GM21786 (cell line): ENCODE measurements at regions not wholly inside any gene's neighbourhood (a gene's known extent, or its start where the extent isn't known, plus 50 kb on each side); places are given as distances from the start of the nearest gene placed in this dataset.
"Not testable (repeated sequence)": the region's sequence is repeated elsewhere in the genome, so short reads cannot be mapped to it uniquely, and the experiment has no call there.

Source experiments
- ATAC-seq: cut with Tn5 transposase; IDR thresholded peaks from one replicate; pipeline ENCODE4 v1.9.1; 2021; ENCODE audit not compliant: unreplicated experiment

- no peak for ATAC-seq
These were observed 532.7 kb upstream of the FSHR start for GRCh38 chr2:49686897-49687442.

GRCh38 chr2:49686291-49686690 lies 532.0 kb upstream of the FSHR start:
- no peak for ATAC-seq

GRCh38 chr2:49677227-49677626 lies 522.9 kb upstream of the FSHR start:
- no peak for ATAC-seq

DNA sequence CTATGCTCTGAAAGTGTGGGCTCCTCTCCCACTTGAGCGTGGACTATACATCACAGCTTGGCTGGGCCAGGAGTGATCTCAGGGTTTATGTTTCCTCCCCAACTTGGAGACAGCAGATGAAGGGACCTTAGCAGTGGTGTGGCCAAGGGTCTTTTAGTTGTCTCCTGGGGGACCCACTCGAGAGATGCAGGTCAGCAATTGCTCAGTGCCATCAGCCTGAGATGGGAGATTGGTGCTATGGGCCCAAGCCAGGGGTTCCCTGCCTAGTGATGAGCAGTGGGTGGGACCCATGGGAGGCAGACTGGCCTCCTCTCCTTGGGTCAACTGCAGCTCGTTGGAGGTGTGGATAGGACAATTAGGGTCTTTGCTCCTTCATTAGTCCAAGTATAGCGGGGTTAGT lies 510.5 kb upstream of the FSHR start:
- ATAC-seq, result no peak

DNA sequence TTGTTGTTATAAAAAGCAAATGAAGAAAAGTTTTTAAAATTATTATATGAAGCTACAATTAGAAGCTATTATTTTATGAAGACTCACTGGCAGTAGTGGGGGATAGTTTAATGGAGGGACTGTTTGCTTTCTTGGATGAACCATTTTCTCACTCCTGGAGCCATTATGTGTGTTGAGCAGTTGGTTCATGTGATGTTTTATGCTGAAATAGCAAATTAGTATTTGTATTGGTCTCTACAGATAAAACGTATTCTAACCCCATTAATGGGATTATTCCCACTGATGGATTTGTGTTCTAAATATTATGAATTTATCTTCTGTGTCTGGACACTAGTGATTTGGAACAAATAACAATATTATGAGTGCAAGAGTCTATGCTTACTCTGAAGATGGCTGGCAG lies 507.5 kb upstream of the FSHR start:
- no peak for ATAC-seq

DNA sequence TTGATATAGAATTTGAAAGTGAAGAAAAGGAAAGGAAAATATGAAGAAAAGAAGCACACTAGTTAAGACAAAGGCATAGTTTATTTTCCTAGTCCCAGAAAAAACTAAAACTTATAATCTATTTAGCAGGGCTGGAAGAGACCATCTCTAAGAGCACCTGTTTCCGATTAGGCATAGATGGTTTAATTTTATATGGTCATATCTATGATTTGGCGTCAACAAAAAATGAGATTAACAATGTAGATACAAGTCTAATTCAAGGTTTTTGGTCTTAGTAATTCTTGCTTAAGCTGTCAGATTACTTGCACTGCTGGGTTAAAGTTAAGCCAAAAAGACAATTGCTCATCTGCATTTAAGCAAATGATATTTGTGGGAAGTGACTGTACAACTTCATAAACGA lies 502.5 kb upstream of the FSHR start:
- no peak for ATAC-seq

- no peak for ATAC-seq
These were observed 488.8 kb upstream of the FSHR start for GRCh38 chr2:49643149-49643548.

- no peak for ATAC-seq
These were observed 486.3 kb upstream of the FSHR start for GRCh38 chr2:49640630-49641029.

DNA sequence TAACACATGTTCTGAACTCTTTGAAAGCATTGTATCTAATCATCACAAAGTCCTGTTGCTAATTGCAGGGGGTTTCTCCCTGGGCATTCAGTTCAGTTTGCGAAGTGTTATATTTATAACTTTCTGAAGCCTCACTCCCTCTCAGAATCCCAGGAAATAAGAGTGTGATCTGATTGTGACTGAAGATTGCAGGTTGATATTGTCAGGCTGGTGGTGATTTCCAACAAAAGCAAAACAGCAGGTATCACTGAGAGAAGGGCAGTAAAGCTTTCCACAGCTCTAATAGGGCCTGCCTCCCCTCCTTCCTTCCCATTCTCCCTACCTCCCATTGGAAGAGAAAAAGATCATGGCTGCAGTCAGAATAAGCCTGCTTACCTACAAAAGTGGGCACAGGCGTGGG lies 466.7 kb upstream of the FSHR start:
- ATAC-seq, result no peak

- ATAC-seq, result no peak
These were observed 465.5 kb upstream of the FSHR start for GRCh38 chr2:49619804-49620203.

DNA sequence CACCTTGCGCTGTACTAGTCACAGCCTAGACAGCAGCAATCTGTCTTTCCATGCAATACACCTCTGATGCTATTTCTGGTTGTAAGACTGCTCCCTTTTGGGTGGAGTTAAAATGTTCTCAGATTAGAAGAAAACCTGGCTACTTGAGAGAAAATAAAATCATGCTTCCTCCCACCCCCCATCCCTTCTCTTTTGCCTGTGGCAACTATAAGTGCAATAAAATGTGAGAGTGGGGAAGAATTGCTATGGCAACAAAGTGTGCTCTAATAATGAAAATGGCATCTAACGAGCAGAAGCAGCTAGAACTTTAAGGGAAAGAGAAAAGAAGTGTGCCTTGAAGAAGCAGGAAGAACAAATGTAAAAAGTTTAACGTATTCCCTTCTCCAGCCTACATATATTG lies 464.2 kb upstream of the FSHR start:
- ATAC-seq, result no peak

GRCh38 chr2:49616800-49617199 lies 462.5 kb upstream of the FSHR start:
- ATAC-seq, result peak; percentile 71

DNA sequence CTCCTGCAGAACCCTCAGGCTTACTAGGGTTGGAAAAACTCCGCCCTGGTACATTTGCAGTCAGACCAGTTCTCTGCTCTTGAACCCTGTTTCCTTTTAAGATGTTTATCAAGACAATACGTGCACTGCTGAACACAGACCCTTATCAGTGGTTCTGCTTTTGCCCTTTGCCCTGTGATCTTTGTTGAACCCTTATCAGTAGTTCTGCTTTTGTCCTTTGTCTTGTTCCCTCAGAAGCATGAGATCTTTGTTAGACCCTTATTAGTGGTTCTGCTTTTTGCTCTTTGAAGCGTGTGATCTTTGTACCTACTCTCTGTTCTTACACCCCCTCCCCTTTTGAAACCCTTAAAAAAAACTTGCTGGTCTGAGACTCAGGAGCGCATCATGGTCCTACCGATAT lies 457.5 kb upstream of the FSHR start:
- not testable (repeated sequence) for ATAC-seq

DNA sequence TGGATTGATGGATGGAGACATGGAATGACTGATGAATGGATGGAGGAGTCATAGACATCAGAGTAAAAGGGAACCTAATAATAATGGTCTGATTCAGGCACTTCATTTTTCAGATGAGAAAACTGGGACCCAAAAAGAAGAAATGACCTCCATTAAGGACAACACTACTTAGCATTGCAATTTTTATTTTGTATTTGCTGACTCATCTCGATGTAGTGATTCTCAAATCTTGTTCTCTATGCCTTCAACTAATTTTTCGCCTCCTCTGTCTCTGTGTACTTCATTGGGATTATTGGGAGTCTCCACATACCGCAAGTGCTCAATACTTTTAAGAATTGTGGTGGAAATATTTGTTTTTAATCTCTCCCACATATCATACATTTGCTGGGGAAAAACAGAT lies 446.2 kb upstream of the FSHR start:
- ATAC-seq, result no peak

GRCh38 chr2:49598231-49598630 lies 443.9 kb upstream of the FSHR start:
- ATAC-seq, result no peak

- ATAC-seq, result no peak
These were observed 431.6 kb upstream of the FSHR start for GRCh38 chr2:49585921-49586320.

DNA sequence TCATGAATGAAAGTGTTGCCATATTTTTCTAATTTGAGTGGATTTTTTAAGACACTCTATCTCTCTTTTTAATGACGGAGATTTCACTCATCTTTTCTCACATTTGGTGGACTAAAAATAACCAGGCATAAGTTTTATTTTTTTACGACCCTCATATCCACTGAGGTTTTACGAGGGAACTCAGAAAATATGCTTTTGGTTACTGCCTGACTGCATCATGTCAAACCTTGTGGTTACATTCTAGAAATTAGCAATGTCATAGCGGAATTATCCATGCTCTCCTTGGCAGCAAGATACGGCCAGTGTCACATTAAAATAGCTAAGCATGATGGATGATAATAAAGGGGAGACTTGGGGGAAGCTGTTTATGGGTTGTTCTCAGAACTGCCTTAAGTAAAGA lies 428.6 kb upstream of the FSHR start:
- no peak for ATAC-seq

GRCh38 chr2:49577041-49577440 lies 422.7 kb upstream of the FSHR start:
- no peak for ATAC-seq

- no peak for ATAC-seq
These were observed 414.9 kb upstream of the FSHR start for GRCh38 chr2:49569176-49569575.

DNA sequence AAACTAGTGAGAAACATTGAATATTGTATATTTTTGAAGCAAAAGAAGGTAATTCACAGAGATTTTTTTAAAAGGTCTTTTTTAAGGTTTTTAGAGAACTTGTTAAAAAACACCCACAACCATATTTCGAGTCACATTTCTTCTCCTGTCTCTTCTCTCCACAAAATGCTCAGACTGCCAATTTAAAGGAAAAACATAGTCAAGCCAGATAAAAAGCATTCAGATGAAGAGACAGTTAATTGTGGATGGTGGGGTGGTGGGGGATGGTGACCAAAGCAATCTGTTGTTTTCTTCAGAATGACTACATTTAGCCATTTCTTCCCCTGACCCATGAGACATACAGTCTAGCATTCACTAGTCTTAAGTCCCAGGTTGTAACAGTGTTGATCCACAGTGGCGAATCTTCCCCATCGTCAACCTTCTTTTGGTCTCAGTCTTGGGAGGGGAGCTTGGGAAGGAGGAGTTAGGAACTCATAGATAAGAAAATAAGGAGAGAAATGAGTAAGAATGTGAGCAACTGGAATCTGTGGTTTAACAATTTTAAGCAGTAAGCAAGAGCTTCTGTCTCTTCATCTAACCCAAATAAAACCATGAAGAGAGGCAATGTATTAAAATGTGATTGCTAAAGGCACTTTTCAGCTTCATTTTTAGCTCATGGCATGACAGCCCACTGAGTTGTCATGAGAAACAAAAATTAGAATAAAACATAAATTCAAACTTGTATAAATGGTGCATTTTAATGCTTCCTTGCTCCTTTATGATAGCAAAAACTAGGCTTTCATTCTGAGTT lies 413.7 kb upstream of the FSHR start:
- no peak for ATAC-seq

DNA sequence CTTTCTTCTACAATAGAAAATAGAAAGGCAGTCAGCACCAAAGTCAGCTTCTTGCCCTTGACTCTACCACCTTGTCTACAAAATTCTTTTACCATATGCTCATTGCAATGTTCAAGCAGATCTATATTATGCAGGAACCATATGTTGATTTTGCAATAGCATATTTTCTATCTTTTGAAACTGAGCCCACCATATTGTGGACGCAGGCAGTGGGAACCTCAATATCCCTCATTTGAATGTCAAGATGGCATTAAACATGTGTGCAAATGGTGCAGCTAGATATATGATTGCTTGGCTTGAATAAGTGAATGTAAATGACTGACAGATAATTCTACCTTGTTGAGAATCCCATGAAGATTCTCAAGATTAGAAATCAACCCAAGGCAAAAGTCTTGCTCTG lies 412.7 kb upstream of the FSHR start:
- no peak for ATAC-seq

DNA sequence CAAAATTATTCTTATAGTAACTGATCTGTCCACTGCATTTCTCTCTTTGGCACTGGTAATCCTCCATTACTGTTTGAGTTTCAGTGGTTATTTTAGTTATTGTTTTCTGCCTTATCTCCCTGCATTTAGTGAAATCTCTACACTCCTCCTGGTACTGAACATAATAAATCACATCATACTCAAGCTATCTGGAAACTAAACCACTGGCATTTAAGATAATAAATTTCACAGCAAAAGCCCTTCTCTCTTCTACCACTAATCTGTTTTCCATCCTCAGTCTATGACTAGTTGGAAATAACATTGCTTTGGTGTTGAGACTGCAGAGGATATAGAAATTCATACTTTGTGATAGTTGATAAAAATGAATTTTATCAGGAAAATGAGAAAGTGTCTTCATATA lies 399.3 kb upstream of the FSHR start:
- ATAC-seq, result no peak

DNA sequence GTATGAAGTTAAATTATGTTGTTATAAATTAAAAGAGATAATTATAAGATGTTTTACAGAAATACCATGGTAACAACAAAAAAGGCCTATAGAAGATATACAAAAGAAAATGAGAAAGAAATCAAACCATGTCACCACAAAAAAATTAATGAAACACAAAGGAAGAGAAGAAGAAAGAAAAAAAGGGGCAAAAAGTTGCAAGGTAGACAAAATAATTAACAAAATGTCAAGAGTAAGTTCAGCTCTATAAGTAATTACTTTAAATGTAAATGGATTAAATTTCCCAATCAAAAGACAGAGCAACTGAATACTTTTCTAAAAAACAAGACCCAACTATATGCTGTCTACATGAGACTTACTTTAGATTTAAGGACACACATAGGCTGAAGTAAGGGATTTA lies 378.4 kb upstream of the FSHR start:
- ATAC-seq, result no peak
